Stimulated activated CD8-positive, alpha-beta memory T cell treated with anti-CD3 and anti-CD28 coated beads, Interleukin-15, amount 100 ng/mL, for 48 hours (primary cell): ENCODE measurements at regions not wholly inside any gene's neighbourhood (a gene's known extent, or its start where the extent isn't known, plus 50 kb on each side); places are given as distances from the start of the nearest gene placed in this dataset.

ENCODE experiments used
- DNase-seq, 2 donors: peaks; one replicate each; pipeline ENCODE4 v3.0.0-alpha.2; 2020; ENCODE audit warnings: low read depth in 2 of 2

DNA sequence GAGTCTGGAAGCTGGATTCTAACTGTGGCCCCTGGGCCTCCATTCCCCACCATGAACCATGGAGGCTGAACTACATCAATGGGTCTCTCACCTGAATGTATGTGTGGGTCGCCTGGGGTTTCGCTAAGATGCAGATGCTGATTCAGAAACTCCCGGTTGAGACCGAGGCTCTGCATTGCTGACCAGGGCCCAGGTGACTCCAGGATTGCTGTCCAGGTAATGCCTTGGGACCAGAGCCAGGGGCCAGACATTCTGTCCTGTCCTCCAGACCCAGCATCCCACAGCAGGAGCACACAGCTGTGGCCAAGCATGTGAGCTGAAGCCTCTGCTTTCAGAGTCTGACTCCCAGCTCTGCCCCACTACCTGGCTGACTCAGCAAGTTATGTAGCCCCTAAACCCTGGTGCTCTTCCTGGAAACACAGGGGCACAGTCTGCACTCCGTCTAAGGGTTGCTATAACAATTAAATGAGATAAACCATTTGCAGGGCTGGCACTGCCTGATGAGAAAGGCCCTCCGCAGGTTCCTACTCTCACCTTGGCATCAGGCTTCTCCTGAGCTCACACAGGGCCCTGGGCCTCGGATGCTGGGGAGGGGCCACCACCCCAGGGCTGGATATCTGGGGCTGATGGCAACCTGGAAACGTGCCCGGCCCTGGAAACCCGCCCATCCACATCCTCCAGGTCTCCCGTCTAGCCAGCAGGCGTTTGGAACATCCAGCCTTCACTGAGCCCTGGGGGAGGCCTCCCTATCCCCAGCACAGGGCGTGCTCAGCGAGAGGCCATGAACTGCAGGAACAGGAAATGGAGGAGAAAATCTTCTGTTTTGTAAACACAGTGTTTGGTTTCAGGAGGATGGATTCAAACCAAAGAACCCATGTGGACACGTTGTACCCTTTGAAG is 175.7 kb downstream of the DLL1 start:
- DNase-seq, result no peak

DNA sequence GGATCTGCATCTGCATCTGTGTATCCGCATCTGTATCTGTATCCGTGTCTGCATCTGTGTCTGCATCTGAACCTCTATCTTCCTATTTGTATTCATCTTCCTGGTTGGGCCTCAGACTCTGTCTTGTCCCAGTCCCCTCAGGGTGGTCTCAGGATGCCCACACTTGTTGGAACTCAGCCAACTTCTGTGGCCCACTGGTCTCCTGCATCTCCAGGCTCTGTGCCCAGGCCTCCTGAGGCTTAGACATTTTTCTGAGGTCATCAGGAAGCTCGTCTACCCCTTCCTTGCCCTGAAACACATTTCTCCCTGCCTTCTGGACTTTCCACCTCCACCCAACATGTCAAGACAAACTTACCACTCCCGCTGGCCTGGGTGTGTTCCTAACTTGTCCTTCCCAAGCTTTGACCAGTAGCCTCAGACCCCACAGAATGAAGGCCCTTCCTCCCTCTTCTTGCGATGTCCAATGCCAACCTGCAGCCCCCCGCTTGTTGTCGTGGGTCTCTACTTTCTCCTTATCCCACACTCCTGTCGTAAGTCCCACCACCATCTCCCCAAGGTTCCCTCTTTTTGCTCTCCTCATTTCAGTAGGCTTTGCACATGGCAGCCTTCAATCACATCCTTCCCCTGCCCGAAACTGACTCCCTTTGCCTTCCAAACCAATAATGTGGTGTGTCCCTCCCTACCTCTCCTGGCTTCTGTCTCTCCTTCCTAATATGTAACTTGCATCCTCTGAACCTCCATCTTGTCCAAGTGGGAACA is 176.5 kb downstream of the DLL1 start:
- no peak for DNase-seq

DNA sequence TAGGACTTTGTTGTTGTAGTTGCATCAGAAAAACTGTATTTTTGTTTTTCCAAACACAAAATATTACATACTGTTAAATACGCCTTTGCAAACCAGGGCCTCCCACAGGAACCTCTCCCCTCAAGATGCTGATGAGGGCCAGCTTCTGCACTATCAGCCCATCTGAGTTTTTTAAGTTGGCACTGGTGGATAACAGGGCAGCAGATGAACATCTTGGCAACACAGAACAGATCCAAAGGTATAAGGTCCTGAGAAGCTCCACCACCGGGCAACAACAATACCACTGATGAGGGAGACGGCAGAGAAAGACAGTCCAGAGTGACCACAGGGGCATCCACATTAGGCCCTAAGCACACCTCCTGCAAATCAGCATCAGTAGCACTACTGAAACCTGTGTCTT is 177.7 kb downstream of the DLL1 start:
- DNase-seq, result no peak

DNA sequence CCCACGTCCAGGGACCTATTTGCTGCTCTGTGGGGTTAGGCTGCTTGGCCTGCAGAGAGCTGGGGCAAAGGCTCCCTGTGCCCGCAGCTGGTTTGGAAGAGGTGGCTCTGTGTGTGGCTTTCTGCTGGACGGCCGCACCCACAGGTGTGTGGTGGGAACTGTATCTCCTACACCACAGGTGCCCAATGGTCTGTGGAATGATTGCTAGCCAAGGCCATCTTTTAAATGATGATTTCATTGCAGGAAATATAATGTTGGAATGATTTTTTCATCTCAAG is 178.4 kb downstream of the DLL1 start:
- DNase-seq, result no peak

DNA sequence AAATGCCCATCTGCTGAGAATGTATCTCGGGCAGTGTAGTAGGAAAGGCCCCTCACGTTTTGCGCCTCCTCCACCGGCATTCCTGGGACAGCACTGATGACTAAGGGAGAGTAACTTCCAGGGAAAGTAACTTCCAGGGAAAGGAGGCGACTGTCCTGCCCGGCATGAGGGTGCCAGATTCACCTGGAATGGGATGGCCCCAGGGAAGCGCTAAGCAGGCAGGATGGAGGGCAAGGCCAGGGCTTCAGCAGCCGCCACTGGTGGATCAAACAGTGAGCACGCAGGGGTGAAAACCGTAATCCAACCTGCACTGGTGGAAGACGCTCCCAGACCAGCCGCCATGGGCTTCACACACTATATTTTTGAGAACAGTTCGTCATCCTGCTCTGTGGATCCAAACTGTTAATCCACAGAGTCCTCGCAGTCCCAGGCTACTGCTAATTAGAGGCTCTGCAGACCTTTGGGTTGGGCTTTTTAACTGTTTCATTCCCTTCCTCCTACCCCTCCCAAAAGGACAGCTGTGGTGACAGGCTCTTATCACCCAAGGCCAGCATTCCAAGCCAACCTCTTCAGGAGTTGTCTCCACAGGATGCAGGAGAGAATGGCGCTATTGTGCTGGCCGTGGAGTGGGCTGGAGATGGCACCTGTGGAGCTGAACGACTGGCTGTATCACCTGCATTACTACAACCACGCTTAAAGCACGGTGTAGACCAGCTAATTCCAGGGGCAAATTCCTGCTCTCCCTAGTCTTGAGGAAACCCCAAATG is 178.9 kb downstream of the DLL1 start:
- no peak for DNase-seq

DNA sequence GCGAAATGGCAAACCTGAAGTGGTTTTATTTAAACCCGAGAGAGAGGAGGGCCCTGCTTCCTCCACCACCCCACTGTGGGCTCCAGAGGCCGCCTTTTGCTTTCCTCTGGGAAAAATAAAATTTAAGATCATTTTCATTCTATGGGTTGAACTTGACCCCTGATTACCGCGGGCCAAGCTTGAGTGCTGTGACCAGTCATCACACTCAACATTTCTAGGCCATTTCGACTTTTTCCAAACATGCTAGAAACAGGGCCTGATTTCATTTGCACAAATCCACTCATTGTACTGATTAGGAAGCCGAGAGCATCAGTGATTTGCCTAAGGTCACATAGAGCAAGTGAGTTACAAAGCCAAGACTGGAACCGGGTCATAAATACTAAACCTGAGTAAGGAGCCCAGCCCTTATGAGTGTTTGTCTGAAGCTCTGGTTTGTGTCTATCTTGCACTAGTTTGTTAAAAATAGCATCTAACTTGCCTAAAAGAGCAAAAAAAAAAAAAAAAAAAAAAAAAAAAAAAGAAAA is 179.7 kb downstream of the DLL1 start:
- DNase-seq, result no peak

DNA sequence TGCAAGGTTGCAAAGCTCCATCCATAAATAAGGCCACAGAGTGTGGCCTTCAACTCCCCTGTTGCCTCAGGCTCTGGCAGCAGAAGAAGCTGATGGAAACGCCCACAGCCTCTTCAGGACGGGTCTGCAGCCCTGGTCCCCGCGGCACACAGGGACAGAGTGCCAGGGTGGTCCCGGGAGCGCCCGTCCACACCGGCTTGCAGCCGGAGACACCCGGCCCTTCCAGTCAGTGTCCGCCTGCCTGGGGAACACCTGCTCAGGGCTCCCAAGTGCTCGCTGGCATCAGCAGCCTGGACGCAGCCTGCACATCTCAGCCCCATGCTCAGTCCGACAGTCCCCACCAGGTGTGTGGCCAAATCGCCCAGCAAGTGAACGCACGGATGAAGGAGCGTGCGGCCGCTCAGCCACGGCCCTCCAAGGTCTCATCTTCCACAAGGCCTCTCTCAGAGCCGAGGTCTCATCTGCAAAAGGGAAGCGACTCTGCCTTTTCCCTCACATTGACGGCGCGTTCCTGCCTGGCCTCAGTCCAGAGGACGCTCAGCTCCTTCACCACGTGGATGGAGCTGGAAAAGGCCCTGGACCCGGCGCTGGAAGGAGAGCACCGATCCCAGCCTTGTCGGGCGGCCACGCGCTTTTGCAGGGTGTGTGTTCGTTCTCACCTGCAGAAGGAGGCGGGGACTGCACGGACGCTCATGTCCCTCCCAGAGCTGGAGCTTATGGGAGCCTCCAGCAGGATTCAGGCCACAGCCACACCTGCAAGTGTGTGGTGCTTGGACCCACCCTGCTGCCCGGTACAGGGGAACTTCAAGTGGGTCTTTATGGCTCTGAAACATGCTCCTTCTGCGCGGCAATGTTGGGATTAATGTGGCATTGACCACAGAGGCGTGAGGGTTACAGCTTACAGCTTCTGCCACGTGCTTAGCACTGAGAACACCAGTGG is 180.4 kb downstream of the DLL1 start:
- DNase-seq, result no peak

DNA sequence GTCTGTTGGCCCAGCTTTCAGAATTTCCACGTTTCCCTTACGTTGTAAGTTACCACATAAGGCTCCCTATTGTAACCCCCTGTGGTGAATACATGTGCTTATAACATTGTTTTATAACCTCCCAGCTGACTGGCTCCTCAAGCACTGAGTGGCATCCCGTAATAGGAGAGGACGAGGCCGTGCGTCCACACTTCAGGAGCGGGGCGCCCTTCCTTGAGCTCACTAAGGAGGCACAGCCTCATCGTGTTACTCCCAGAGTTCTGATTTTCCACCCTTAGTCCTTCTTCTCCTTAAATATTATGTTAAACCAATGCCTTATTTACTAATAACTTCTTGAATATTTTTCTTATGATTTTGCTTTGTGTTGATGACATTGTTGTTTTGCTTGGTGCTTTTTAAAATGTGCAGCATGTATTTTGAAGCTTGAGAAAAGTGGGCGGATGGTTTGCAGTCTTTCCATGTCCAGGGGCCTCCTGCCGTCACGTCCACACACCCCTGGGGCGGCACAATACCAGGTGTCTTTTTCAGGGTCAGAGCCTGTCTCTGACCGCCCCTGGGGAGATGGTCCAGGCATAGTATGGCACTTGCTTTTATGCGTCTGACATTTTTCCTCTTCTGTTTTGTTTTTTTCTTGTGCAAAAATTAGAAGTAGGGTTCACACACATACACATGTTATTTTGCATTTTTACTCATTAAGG is 181.8 kb downstream of the DLL1 start:
- no peak for DNase-seq

DNA sequence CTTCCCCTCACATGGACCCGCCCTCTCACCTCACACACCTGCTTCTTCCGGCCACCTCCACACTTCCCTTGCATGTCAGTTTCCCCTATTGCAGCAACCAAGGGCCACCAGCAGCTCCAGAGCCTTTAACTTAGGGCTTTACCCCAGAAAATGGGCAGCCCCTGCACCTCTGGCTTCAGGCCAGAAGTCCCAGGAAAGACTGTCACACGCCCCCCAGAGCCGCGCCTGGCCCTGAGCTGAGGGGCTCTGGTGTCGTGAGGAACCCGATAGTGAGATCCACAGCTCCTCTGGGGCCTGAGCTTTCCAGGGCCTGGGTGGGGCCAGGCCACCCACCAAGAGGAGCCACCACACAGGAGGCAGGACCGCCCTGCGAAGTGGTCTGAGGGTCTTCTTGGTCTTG is 182.4 kb downstream of the DLL1 start:
- DNase-seq, result no peak

DNA sequence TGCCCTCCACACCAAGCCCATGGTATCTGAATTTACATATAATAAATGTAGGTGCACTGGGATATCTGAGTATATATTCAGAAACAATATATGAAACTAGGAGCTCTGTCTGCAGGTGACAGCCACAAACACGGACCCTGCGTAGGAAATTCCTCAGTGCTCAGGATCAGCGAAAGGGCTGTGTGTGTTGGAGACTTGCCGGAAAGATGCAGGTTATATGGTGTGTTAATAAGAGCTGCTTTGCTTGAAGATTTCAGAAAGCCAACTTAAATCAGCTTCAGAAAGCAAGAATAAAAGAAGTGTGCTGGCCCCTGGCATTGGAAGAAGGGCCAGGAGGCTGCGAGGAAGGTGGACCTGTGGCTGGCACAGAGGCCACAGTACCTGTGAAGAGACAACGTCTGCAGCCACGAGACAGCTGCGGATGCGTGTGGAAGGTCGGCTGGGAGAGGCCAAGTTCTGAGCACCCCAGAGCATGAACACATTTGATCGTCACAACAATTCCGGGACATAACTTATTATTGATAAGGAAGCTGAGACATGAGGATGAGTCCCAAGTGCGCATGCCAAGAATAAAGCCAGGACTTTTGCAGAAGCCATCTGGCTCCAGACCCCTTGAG is 183.2 kb downstream of the DLL1 start:
- no peak for DNase-seq

DNA sequence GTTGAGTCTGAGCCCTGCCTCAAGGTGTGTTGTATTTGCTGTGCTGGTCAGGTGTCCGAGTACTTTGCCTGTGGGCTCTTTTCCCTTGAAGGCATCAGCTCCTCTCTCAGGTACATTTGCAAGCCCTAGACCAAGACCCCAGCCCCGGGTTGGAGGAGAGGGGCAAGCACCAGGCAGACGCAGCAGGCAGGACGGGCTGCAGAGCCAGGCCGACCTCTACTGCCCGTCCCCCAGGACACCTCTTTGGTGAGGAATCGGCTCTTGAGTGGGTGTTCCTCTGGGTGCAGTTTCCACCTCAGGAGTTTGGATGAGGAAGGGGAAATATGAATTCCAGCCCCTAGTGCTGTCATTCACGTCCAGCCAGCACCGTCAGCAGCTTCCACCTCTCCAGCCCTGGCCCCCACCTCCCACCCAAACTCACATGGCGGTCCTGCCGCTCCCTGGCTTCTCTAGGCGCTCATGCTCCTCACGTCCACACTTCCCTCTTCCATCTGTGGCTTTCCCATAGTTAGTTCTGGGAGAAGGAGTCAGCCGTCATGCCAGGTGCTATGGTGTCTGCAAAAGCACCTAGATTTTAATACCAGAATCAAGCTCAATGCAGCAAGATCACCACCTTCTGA is 183.9 kb downstream of the DLL1 start:
- no peak for DNase-seq

DNA sequence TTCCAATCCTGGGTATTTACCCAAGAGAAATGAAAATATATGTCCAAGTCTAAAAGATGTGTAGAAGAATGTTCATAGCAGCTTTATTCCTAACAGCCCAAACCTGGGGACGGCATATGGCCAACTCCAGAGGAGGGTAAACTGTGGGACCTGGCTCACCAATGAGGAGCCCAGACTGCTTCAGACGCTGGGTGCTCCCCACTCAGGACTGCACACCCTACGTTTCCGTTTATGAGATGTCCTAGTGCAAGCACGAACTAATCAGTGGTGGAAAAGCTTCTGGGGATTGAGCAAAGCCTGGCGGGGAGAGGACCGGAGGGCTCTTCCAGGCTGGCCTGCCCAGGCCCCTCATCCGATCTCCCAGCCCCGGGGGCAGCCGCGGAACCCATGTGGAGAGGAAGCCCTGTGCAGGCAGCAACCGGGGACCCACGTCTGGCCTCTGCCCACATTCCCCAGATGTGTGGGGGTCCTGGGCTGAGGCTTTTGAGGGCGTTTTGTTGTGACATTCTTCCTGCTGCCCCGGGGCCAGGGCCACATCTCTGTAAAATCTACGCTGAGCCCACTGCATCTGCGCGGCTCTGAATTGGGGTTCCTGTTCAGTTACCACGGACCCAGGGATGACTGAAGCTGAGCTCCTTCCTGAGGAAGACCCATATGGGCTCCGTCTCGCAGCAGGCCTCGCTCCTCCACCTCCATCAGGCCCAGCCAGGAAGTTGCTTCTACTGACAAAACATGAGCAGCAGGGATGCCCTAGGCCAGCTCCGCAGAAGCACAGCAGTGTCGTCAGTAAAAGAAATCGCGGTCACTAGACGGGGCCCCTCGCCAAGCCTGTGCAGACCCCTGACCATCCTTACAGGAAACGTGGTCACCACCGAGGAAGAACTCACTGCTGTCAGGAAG is 188.0 kb downstream of the DLL1 start:
- no peak for DNase-seq

DNA sequence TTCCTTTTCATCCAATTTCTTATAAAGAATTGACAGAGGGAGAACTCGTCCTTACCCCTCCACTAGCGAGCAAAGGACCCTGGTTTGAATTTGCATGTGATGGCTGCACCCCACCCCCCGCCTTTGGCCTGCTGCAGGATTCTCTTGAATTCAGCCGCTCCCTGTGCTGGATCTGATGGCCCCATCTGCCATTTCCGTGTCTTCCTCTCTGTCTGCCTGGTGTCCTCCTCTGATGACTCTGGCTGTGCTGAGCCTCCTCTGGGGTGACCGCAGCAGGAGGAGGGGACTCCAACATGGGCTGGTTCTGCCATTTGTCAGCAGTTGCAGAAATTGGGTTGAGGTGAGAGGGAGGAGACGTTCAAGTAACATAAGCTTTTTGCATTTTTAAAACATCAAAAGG is 188.8 kb downstream of the DLL1 start:
- no peak for DNase-seq

DNA sequence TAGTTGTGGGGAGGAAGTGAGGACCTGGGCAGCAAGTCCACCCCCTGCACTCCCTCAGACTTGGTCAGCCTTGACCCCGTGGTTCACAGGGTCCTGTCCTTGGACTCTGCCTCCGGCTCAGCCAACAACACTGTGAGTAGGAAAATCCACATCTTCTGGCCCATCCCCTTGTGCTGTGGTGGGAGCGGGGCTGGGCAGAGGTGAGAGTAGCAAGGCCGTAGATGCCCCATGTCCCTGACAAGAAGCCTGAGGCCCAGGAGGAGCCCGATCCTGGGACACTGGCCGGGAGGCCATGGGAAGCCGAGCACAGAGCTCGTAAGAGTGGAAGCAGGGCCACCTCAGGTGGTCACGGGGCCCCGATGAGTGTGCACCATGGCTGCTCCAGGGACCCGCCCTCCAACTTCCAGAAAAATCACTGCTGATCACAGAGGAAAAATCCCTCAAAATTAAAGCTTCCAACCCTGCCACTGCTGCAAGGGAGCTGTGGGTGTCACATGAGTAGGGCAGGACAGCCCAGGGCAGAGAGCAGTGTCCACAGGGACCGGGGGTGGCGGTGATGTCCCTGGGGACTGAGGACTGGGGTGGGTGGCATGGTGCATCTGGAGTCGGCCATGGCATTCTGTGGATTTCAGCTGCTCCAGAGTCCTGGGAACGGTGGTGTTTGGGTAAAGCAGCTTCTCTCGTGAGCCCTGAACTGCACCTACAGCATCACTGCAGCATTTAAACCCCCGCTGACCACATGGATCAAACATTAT is 189.4 kb downstream of the DLL1 start:
- no peak for DNase-seq

DNA sequence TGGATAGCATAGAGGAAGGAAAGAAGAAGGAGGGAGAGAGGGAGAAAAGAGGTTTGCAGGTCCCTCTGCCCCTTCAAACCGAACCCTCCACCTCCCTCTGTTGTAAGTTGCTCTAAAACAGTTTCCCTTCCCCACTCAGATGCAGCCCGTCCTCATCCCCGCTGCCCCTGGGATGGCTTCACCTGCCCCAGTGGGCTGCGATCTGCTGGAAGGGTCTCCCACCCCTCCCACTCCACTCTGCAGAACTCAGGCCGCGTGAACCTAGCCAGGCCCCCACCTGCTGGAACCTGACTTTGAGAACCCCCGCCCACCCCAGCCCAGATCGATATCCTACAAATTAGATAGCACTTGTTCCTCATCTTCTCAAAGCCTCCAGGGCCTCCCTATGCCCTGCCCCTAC is 190.8 kb downstream of the DLL1 start:
- no peak for DNase-seq

DNA sequence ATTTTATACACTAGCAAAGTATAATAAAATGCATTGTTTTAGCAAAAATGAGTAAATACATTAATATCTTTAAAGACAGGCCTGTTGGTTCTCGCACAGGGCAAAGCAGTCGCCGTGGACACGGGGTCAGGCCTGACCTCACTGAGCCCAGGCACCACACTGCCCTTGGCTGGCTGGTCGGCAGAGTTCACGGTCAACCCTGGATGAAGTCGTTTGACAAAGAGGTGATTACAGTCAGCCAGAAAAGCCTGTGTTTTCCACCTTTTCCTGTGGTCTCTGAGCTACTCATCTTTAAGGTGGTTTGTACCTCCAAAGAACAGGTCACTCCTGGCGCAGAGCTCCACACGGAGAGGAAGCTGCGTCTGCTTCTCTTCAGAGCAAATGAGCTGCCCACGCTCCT is 191.5 kb downstream of the DLL1 start:
- DNase-seq, result no peak

DNA sequence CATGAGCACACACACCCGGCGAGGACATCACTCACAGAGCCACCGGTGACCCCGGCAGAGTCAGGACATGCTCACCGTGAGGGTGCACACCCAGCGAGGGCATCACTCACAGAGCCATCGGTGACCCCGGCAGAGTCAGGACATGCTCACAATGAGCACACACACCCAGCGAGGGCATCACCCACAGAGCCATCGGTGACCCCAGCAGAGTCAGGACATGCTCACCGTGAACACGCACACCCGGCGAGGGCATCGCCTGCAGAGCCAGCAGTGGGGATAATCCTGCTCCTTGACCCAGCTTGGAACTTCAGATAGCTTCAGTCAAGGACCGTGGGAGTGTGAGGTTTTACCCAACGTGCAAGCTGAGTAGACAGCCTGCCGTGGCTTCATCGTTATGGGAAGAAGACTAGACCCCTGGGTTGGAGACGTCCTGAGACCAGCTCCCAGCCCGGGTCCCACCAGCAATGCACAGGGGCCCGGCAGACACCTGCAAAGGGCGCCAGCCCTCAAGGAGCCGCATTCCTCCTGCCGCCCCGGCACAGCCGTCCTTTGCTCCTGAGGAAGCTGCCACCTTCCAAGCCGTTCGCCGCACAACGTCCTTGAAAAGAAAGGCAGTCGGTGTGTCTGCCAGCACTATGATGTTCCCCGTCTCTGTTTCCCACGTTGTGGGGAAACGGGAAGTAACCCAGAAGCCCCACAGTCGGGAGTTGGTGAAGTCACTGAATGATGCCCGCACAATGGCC is 192.3 kb downstream of the DLL1 start:
- no peak for DNase-seq
